ENCODE measurements at regions not wholly inside any gene's neighbourhood (a gene's known extent, or its start where the extent isn't known, plus 50 kb on each side); places are given as distances from the start of the nearest gene placed in this dataset.
"Not testable (repeated sequence)": the region's sequence is repeated elsewhere in the genome, so short reads cannot be mapped to it uniquely, and the experiment has no call there.

DNA sequence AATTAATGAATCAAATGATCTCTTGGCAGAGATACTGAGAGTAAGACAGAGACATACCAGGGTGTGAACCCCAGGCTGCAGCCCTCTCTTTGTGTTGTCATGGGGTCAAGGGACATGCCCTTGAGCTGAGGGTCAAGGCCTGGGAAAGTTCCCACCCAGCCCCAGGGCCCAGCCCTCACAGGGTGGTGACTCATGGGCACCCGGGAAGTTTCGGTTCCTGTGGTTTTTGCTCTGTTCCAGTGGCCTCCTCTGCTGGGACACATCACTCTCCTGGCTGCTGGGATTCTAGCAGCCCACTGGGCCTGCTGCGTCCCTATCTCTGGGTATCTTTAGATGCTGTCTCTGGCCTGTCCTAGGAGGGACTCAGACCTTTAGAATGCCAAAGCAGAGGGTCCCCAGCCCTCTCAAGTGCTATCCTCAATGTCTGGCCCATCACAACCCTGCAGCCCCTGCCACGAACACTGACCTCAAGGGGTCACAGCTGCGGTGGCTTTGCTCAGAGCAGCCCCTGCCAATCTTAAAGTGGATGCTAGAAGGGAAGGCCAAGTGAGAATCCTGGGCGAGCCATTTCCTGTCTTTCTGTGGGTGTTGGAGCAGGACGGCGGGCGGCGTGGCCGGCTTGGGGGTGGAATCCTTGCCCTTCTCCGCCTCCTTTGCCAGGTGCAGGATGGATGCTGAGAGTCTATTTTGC, 148.4 kb upstream of the TLE3 start:
- in situ Hi-C loops (cut with HindIII; ENCODE audit: low sequenced_read_pairs), result no loop called here
- no peak for DNase-seq (ENCODE audit: low spot score)

DNA sequence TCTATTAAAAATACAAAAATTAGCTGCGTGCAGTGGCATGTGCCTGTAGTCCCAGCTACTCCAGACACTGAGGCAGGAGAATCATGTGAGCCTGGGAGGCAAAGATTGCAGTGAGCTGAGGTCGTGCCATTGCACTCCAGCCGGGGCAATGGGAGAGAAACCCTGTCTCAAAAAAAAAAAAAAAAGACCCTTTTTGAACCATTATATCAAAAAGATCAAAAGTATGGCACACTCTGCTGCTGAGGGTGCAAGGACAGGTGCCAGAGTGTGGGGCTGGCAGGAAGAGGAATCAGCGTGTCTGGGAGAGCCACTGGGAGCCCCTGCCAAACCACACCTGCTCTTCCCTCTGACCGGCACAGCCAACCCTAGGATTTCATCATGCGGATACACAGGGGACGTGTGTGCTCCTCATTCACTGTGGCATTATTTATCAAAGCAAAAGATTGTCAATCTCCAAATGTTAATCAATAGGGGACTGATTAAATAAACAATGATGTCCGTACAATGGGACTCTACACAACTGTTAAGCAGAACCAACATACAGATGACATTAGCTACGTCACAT, 147.3 kb upstream of the TLE3 start:
- in situ Hi-C loops (cut with HindIII; ENCODE audit: low sequenced_read_pairs), result no loop called here
- DNase-seq (ENCODE audit: low spot score), result no peak

- DNase-seq (ENCODE audit: low spot score), result peak; percentile 36
- in situ Hi-C loops (cut with HindIII; ENCODE audit: low sequenced_read_pairs), result no loop called here
Measured at GRCh38 chr15:70243686-70244540, 146.2 kb upstream of the TLE3 start.

DNA sequence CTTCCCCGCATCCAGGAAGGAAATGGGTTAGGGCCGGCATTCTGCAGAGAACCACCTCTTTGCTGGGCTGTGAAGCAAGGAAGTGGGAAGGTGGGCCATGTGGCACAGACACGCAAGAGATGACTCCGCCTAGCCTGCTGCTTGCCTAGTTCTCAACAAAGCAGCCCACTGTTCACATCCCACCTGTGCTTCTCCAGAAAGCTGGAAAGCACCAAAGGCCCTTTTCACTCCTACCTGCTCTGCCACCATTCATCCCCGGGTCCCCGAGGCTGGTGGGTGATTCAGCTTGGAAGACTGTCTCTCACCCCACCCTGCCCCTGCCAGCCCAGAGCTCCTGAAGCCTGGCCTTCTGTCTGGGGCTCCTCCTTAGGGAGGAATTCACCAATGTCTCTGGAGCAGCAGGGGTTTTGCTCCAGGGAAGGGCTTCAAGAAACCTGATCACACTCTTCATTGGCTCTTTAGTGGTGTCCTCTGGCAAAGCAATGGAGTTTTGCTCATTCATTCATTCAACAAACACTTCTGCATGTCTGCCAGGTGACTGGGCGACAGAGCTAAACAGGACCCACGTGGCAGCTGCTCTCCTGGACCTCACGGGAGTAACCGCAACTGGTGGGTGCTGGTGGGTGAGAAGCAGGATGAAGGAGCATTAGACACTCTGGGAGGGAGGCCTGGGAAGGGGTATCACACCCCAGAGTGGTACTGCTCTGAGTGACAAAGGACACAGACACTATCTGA, 145.4 kb upstream of the TLE3 start:
- DNase-seq (ENCODE audit: low spot score), result no peak
- in situ Hi-C loops (cut with HindIII; ENCODE audit: low sequenced_read_pairs), result no loop called here

DNA sequence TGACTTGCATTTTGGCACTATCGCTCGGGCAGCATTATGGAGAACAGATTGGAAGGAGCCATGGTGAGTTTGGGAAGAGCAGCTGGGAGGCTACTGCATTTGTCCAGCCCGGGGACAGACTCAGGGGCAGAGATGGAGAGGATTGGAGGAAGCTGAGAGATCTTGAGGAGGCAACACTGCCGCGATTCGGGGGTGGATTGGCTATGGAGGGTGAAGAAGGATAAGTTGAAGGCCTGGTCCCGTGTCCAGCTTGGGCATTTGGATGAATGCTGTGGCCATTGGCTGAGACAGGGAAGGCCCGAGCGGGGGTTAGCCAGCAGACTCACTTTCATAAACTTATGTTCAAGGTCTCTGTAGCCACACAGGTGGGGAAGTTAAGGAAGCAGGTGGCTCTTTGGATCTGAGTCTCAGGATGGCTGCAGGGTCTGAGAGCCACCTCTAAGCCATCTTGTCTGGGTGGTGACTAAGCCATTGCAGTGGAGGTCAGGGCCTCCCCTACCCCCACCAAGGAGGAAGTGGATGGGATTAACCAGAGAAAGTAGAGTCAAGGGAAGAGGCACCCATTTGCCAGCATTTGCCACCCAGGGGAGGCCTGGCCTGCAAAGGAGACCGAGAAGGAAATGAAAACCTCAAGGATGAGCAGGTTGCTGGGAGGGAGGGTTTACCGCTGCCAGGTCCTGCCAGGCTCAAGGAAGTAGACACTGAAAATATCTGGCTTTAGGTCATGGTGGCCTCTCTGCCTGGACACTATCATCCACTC, 144.0 kb upstream of the TLE3 start:
- in situ Hi-C loops (cut with HindIII; ENCODE audit: low sequenced_read_pairs), result no loop called here
- no peak for DNase-seq (ENCODE audit: low spot score)

DNA sequence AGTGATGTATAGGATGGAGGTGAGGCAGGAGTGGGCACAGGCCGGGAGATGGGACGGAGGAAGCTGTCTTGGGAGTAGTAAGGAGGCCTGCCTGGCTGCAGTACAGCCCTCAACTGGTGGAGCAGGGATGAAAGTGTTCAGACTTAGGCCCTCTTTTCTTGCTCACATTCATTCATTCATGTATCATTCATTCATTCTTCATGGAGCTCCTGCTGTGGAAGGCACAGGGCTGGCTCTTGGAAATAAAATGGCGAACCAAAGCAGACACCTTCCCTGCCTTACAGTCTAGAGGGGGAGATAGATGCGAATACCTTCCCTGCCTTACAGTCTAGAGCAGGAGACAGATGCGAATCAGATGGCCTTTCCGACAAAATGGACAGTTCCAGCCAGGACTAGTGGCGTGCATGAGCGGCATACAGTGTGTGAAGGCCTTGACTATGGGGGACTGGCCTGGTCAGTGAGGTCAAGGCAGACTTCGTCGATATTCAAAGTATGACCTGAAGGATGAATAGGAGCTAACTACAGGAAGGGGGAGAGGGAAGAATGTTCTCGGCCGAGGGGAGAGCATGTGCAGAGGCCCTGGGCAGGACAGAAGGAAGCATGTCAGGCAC, 143.2 kb upstream of the TLE3 start:
- in situ Hi-C loops (cut with HindIII; ENCODE audit: low sequenced_read_pairs), result no loop called here
- DNase-seq (ENCODE audit: low spot score), result no peak

GRCh38 chr15:70240082-70240481, 142.4 kb upstream of the TLE3 start:
- in situ Hi-C loops (cut with HindIII; ENCODE audit: low sequenced_read_pairs), result no loop called here
- no peak for DNase-seq (ENCODE audit: low spot score)

GRCh38 chr15:70238917-70239316, 141.2 kb upstream of the TLE3 start:
- in situ Hi-C loops (cut with HindIII; ENCODE audit: low sequenced_read_pairs), result no loop called here
- DNase-seq (ENCODE audit: low spot score), result peak; percentile 23

GRCh38 chr15:70237626-70238025, 139.9 kb upstream of the TLE3 start:
- in situ Hi-C loops (cut with HindIII; ENCODE audit: low sequenced_read_pairs), result no loop called here
- no peak for DNase-seq (ENCODE audit: low spot score)

- no peak for DNase-seq (ENCODE audit: low spot score)
- in situ Hi-C loops (cut with HindIII; ENCODE audit: low sequenced_read_pairs), result no loop called here
Measured at GRCh38 chr15:70236341-70237086, 138.8 kb upstream of the TLE3 start.

- no peak for DNase-seq (ENCODE audit: low spot score)
- in situ Hi-C loops (cut with HindIII; ENCODE audit: low sequenced_read_pairs), result no loop called here
Measured at GRCh38 chr15:70235347-70235746, 137.6 kb upstream of the TLE3 start.

GRCh38 chr15:70234256-70234905, 136.7 kb upstream of the TLE3 start:
- DNase-seq (ENCODE audit: low spot score), result no peak
- in situ Hi-C loops (cut with HindIII; ENCODE audit: low sequenced_read_pairs), result no loop called here

GRCh38 chr15:70231484-70231883, 133.8 kb upstream of the TLE3 start:
- no peak for DNase-seq (ENCODE audit: low spot score)
- in situ Hi-C loops (cut with HindIII; ENCODE audit: low sequenced_read_pairs), result no loop called here

DNA sequence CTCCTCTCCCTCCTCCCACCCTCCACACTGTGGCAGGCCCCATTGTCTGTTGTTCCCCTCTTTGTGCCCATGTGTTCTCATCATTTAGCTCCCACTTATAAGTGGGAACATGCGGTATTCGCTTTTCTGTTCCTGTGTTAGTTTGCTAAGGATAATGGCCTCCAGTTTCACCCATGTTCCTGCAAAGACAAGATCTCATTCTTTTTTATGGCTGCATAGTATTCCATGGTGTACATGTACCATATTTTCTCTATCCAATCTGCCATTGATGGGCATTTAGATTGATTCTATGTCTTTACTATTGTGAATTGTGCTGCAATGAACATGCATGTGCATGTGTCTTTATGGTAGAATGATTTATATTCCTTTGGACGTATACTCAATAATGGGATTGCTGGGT, 130.2 kb upstream of the TLE3 start:
- in situ Hi-C loops (cut with HindIII; ENCODE audit: low sequenced_read_pairs); DNase-seq (ENCODE audit: low spot score): not testable (repeated sequence)

DNA sequence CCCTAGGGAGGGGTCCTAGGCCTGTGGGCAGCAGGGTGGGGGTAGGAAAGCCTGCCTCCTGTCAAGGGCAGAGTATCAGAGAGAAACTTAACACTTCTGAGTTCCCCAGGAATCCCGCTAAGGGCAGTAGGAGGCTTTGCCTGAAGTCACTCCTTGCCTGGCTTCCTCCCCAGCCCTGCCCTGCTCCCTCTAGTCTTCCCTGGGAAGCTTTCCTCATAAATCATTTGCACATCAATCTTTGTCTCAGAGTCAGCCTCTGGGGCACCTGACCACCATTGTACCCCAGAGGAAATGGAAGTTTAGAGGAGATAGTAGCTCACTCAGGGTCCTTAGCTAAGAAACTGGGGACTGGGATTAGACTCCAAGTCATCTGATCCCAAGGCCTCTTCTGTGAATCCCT, 129.4 kb upstream of the TLE3 start:
- DNase-seq (ENCODE audit: low spot score), result no peak
- in situ Hi-C loops (cut with HindIII; ENCODE audit: low sequenced_read_pairs), result no loop called here

DNA sequence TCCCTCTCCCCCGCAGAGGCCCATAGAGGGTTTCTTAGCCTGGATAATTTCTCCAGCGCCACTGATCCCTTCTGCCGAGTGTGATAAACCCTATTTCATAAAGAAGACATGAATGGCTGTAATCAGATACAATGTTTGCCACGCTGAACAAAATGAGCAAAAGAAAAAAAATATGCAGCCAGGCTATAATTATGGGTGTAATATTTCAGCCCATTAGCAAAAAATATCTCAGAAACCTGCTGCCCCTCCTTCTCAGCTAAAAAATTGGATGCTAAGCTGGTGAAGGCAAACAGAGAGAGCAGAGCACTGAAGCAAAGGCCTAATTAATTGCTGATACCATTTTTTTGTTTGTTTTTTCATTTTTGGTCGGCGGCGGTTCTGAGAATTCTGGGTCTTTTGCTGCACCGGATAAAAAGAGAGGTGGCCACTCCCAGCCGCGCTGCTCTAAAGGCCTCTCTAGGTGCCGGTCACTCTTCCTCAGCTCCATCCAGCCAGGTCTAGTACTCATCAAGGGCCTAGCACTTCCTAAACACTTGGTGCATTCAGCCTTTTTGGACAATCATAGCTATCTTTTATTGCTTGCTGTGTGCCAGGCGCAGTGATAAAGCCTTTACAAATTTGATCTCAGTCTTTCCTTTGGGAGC, 128.7 kb upstream of the TLE3 start:
- in situ Hi-C loops (cut with HindIII; ENCODE audit: low sequenced_read_pairs), result no loop called here
- no peak for DNase-seq (ENCODE audit: low spot score)

- in situ Hi-C loops (cut with HindIII; ENCODE audit: low sequenced_read_pairs), result no loop called here
- DNase-seq (ENCODE audit: low spot score), result no peak
Measured at GRCh38 chr15:70225416-70225815, 127.7 kb upstream of the TLE3 start.

All from G401 (cell line).